Peyer's patch (tissue), 4 donors: ENCODE measurements at regions not wholly inside any gene's neighbourhood (a gene's known extent, or its start where the extent isn't known, plus 50 kb on each side); places are given as distances from the start of the nearest gene placed in this dataset.

Experiments
- POLR2A ChIP-seq, 2 donors: fragments of 450-650 bp; IDR thresholded peaks; one replicate each; pipeline ENCODE4 v1.5.1; 2017; ENCODE audit warnings: antibody characterized with exemption in 2 of 2, mild to moderate bottlenecking in 2 of 2, moderate library complexity in 2 of 2
- TF ChIP-seq, protein P1 (sequence below), 6 experiments: fragments of 450-650 bp in 4 of 6; fragments of 200-600 bp in 2 of 6; sonication (generic) in 1 of 6; IDR thresholded peaks; one replicate each; pipeline ENCODE4 v1.5.1; 2017 to 2019; ENCODE audit warnings: antibody characterized with exemption in 6 of 6, mild to moderate bottlenecking in 3 of 6, moderate library complexity in 1 of 6

DNA sequence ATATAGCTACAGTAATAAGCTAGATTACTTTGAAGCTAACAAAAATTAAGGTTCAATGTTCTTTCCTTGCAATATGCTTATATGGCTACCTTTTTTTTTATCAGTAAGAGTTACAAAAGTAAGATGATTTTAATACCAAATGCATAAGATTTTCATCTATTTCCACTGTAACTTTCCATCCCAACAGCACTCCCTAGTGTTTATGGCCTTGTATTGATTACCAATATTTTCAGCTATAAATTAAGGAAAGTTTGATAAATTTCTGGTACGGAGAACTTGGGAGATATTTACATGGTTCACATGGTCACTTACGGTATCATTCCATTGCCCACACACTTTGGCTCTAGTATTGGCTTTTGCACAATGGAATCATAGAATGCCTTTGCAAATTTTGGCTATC is 448.9 kb upstream of the PABPC4L start:
- TF ChIP-seq, protein P1, sequence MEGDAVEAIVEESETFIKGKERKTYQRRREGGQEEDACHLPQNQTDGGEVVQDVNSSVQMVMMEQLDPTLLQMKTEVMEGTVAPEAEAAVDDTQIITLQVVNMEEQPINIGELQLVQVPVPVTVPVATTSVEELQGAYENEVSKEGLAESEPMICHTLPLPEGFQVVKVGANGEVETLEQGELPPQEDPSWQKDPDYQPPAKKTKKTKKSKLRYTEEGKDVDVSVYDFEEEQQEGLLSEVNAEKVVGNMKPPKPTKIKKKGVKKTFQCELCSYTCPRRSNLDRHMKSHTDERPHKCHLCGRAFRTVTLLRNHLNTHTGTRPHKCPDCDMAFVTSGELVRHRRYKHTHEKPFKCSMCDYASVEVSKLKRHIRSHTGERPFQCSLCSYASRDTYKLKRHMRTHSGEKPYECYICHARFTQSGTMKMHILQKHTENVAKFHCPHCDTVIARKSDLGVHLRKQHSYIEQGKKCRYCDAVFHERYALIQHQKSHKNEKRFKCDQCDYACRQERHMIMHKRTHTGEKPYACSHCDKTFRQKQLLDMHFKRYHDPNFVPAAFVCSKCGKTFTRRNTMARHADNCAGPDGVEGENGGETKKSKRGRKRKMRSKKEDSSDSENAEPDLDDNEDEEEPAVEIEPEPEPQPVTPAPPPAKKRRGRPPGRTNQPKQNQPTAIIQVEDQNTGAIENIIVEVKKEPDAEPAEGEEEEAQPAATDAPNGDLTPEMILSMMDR (IDR thresholded peaks at IDR 0.05), result no peak
- TF ChIP-seq POLR2A (IDR thresholded peaks at IDR 0.05), result no peak
